ENCODE measurements at regions not wholly inside any gene's neighbourhood (a gene's known extent, or its start where the extent isn't known, plus 50 kb on each side); places are given as distances from the start of the nearest gene placed in this dataset.

GRCh38 chrX:14173873-14174272 lies 144.2 kb upstream of the GEMIN8 start:
- H4K20me1 ChIP-seq (ENCODE audit: insufficient read depth, low read length, poor library complexity, severe bottlenecking) = no peaks in the 10 kb centered on the region
- H3K9ac ChIP-seq (ENCODE audit: low read depth, low read length, poor library complexity, severe bottlenecking) = no peak overlapping the region
- no peaks in the 10 kb centered on the region for H3K9me2 ChIP-seq (replicated peaks; ENCODE audit: low read depth, low read length)
- no peaks in the 10 kb centered on the region for H3K79me2 ChIP-seq (ENCODE audit: insufficient read depth, low read length)
- no peak overlapping the region for H3K4me3 ChIP-seq (ENCODE audit: low read length, poor library complexity, severe bottlenecking)
- no peaks in the 10 kb centered on the region for H3F3A ChIP-seq (ENCODE audit: low read depth)
- H3K36me3 ChIP-seq (ENCODE audit: insufficient read depth, low read length) = no peaks in the 10 kb centered on the region
- no peaks in the 10 kb centered on the region for H3K9me3 ChIP-seq (ENCODE audit: insufficient read depth, low read depth, low read length)
- TF ChIP-seq EZH2phosphoT487 (IDR thresholded peaks at IDR 0.05; ENCODE audit: borderline replicate concordance) = no peak
- TF ChIP-seq, protein P1, sequence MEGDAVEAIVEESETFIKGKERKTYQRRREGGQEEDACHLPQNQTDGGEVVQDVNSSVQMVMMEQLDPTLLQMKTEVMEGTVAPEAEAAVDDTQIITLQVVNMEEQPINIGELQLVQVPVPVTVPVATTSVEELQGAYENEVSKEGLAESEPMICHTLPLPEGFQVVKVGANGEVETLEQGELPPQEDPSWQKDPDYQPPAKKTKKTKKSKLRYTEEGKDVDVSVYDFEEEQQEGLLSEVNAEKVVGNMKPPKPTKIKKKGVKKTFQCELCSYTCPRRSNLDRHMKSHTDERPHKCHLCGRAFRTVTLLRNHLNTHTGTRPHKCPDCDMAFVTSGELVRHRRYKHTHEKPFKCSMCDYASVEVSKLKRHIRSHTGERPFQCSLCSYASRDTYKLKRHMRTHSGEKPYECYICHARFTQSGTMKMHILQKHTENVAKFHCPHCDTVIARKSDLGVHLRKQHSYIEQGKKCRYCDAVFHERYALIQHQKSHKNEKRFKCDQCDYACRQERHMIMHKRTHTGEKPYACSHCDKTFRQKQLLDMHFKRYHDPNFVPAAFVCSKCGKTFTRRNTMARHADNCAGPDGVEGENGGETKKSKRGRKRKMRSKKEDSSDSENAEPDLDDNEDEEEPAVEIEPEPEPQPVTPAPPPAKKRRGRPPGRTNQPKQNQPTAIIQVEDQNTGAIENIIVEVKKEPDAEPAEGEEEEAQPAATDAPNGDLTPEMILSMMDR (conservative IDR thresholded peaks at IDR 0.05; ENCODE audit: low read length) = no peak
- H3K4me1 ChIP-seq (ENCODE audit: insufficient read depth, low read length, poor library complexity, severe bottlenecking) = no peaks in the 10 kb centered on the region
- no peaks in the 10 kb centered on the region for H3K27me3 ChIP-seq (ENCODE audit: insufficient read depth, low read length, poor library complexity, severe bottlenecking)
- H3K4me2 ChIP-seq (ENCODE audit: low read depth, low read length, poor library complexity, severe bottlenecking) = no peak overlapping the region
- H2AFZ ChIP-seq (ENCODE audit: low read length) = no peak overlapping the region

- no peaks in the 10 kb centered on the region for H3F3A ChIP-seq (ENCODE audit: low read depth)
- TF ChIP-seq EZH2phosphoT487 (IDR thresholded peaks at IDR 0.05; ENCODE audit: borderline replicate concordance) = no peak
- TF ChIP-seq, protein P1 (conservative IDR thresholded peaks at IDR 0.05; ENCODE audit: low read length) = no peak
- no peaks in the 10 kb centered on the region for H4K20me1 ChIP-seq (ENCODE audit: insufficient read depth, low read length, poor library complexity, severe bottlenecking)
- no peaks in the 10 kb centered on the region for H3K4me1 ChIP-seq (ENCODE audit: insufficient read depth, low read length, poor library complexity, severe bottlenecking)
- H3K4me3 ChIP-seq (ENCODE audit: low read length, poor library complexity, severe bottlenecking) = no peak overlapping the region
- H2AFZ ChIP-seq (ENCODE audit: low read length) = no peak overlapping the region
- H3K9ac ChIP-seq (ENCODE audit: low read depth, low read length, poor library complexity, severe bottlenecking) = no peak overlapping the region
- H3K79me2 ChIP-seq (ENCODE audit: insufficient read depth, low read length) = no peaks in the 10 kb centered on the region
- no peaks in the 10 kb centered on the region for H3K9me3 ChIP-seq (ENCODE audit: insufficient read depth, low read depth, low read length)
- H3K36me3 ChIP-seq (ENCODE audit: insufficient read depth, low read length) = no peaks in the 10 kb centered on the region
- H3K27me3 ChIP-seq (ENCODE audit: insufficient read depth, low read length, poor library complexity, severe bottlenecking) = no peaks in the 10 kb centered on the region
- H3K9me2 ChIP-seq (replicated peaks; ENCODE audit: low read depth, low read length) = no peaks in the 10 kb centered on the region
- no peak overlapping the region for H3K4me2 ChIP-seq (ENCODE audit: low read depth, low read length, poor library complexity, severe bottlenecking)
Measured at GRCh38 chrX:14164828-14165227, 135.1 kb upstream of the GEMIN8 start.

- Histone ChIP-seq H2AFZ (ENCODE audit: low read length) (no peak overlapping the region), H3K9me3 (ENCODE audit: insufficient read depth, low read depth, low read length) (no peaks in the 10 kb centered on the region), H3F3A (ENCODE audit: low read depth) (no peaks in the 10 kb centered on the region), H3K4me3 (ENCODE audit: low read length, poor library complexity, severe bottlenecking) (no peak overlapping the region), H3K4me2 (ENCODE audit: low read depth, low read length, poor library complexity, severe bottlenecking) (no peak overlapping the region), H3K27me3 (ENCODE audit: insufficient read depth, low read length, poor library complexity, severe bottlenecking) (no peaks in the 10 kb centered on the region), H3K79me2 (ENCODE audit: insufficient read depth, low read length) (no peaks in the 10 kb centered on the region), H3K36me3 (ENCODE audit: insufficient read depth, low read length) (no peaks in the 10 kb centered on the region), H4K20me1 (ENCODE audit: insufficient read depth, low read length, poor library complexity, severe bottlenecking) (no peaks in the 10 kb centered on the region), H3K9ac (ENCODE audit: low read depth, low read length, poor library complexity, severe bottlenecking) (no peak overlapping the region), H3K9me2 (replicated peaks; ENCODE audit: low read depth, low read length) (no peaks in the 10 kb centered on the region), H3K4me1 (ENCODE audit: insufficient read depth, low read length, poor library complexity, severe bottlenecking) (no peaks in the 10 kb centered on the region)
- TF ChIP-seq, protein P1 (conservative IDR thresholded peaks at IDR 0.05; ENCODE audit: low read length) = no peak
- no peak for TF ChIP-seq EZH2phosphoT487 (IDR thresholded peaks at IDR 0.05; ENCODE audit: borderline replicate concordance)
Measured at GRCh38 chrX:14125462-14125861, 95.8 kb upstream of the GEMIN8 start.

Data from Loucy (cell line).